RPMI8226 (cell line): ENCODE measurements at regions not wholly inside any gene's neighbourhood (a gene's known extent, or its start where the extent isn't known, plus 50 kb on each side); places are given as distances from the start of the nearest gene placed in this dataset.

ENCODE experiments used
- DNase-seq: peaks from one replicate; pipeline ENCODE4 v3.0.0-alpha.2; 2015

- DNase-seq = no peak
These were observed 948.3 kb downstream of the SLITRK1 start for GRCh38 chr13:82934000-82934399.

DNA sequence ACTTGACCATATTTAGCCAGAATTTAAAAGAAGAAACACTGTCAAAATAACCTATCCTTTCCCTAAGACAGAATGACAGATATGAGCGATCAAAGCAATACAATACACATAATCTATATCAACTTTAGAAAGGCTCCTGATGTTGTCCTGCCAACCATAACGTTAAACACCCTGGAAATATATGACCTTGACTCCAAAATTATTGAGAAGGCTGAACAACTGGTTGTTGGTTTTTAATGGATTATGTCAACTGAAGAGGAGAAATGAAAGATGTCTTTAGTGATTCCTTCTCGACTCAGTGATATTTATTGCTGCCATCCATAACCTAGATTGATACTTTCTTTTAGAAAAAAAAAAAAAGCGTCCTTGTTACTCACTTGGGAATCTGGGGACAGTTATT is 957.2 kb downstream of the SLITRK1 start:
- DNase-seq = no peak

GRCh38 chr13:82917984-82918383 is 964.3 kb downstream of the SLITRK1 start:
- DNase-seq = no peak

- DNase-seq = no peak
These were observed 969.7 kb downstream of the SLITRK1 start for GRCh38 chr13:82912564-82912963.

DNA sequence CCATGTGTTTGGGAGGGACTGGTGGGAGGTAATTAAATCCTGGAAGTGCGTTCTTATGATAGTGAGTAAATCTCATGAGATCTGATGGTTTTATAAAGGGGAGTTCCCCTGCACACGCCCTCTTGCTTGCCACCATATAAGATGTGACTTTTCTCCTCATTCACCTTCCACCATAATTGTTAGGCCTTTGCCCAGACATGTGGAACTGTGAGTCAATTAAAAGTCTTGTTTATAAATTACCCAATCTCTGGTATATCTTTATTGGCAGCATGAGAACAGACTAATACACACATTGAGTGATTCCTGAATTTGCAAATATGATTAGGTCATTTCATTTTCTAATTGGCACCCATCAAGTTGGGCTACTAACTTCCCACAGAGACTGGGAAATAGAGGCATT is 977.2 kb downstream of the SLITRK1 start:
- DNase-seq = no peak

GRCh38 chr13:82900453-82900852 is 981.8 kb downstream of the SLITRK1 start:
- no peak for DNase-seq

- no peak for DNase-seq
These were observed 983.7 kb downstream of the SLITRK1 start for GRCh38 chr13:82898586-82898985.

DNA sequence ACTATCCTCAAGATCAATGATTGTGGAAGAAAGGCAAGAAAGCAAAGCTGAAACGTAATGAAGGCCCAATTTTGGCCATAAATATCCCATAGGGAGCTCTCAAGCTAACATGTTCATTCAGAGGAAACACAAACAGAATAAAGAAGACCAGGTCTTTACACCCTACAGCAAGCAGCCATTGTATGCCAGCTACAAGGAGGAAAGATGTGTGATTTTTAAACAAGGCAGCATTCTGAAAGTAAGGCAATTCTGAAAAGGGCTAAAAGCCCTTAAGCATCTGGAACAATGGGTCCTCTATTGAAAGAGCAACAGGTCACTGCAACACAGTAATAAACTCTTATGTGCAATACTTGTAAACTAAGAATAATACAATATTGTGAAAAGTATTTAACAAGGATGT is 1002.4 kb downstream of the SLITRK1 start:
- DNase-seq = no peak

- no peak for DNase-seq
These were observed 1003.7 kb downstream of the SLITRK1 start for GRCh38 chr13:82878536-82878935.

DNA sequence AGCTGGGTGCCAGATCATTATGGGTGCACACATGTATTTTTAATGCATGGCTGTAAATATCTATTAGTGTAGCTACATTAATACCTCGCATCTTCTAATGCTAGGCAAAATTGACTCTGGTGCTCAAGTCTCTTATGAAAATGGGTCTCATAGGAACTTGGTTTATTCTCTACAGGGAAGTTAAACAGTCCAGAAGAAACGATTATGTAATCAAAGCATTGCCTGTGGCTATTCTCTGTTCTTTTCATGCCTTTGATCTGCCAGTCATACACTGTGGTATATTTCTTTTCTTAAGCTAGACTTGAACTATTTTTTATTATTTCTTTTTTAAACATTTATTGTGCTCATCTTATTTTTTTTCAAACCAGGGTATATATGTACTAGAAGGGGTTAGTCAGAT is 1015.0 kb downstream of the SLITRK1 start:
- no peak for DNase-seq

GRCh38 chr13:82850644-82851043 is 1031.6 kb downstream of the SLITRK1 start:
- no peak for DNase-seq

DNA sequence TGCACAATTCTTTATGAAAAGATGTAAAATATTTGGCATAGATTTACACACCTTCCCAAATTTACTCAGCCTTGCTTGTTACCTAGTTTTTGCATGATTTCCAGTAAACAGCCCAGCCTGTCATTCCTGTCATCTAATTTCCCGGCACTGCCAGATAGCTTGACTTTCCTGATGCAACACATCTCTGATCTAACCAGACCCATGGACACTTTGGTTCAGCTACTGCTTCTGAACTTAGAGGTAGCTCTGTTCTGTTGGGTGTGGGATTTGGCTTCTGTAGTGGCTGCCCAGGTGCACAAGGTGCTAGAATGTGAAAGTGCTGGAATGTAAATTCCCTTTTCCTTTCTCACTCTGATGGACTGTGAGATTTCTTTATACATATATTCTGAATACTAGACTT is 1033.5 kb downstream of the SLITRK1 start:
- no peak for DNase-seq

- DNase-seq = no peak
These were observed 1034.7 kb downstream of the SLITRK1 start for GRCh38 chr13:82847595-82847994.

DNA sequence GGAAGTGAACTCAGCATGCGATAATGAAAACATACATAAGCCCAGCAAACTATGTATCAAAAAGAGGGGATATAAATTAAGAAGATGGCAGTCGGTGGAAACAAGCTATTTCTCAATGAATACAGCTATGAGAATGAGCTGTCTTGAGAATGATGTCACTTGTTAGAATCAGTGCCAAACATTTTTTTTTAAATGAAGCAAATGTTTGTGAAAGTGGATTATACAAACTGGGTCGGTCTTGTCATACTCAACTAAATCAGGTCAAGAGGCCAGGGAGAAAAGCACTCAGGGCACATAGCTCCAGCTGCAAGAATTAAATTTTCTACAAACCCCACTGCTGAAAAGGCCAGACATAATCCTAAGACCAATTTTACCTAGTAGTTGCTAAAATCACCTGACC is 1048.4 kb downstream of the SLITRK1 start:
- no peak for DNase-seq

- no peak for DNase-seq
These were observed 1053.2 kb downstream of the SLITRK1 start for GRCh38 chr13:82829040-82829439.

- no peak for DNase-seq
These were observed 1054.5 kb downstream of the SLITRK1 start for GRCh38 chr13:82827724-82828123.

DNA sequence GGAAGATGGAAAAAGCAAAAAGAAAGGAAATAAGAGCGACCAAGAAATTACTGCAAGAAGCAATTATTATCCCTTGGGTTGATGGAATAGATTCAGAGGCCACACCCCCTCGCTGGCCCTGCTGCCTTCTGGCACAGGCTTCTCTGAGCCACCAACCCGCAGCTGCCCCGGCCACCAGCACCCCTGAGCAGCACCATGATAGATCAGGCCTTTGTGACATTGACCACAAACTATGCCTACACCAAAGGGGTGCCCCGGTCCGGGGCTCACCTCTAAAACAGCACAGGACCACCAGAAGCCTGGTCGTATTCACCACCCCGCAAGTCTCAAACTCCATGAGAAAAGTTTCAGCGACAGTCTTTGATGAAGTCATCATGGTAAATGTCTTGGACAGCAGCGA is 1059.3 kb downstream of the SLITRK1 start:
- DNase-seq = no peak

GRCh38 chr13:82817133-82817532 is 1065.1 kb downstream of the SLITRK1 start:
- no peak for DNase-seq

GRCh38 chr13:82815791-82816190 is 1066.5 kb downstream of the SLITRK1 start:
- DNase-seq = no peak

- DNase-seq = no peak
These were observed 1078.9 kb downstream of the SLITRK1 start for GRCh38 chr13:82803341-82803740.

DNA sequence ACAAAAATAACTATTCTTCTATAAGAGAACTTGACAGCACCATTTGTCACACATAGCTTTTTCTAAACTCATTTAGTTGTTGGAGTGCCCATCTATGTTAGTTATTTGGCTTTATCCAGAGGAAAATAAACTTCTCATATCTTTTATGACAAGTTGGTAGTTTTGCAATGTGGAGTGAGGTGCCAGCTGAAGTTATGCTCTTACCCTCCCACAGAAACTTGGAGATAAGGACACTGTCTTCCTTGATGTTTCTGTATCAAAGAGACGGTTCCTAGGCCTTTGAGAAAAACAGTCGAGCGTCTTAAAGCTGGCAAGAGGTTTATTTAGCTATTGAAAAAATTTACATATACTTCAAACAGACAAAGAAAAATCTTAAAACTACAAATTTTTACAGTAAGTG is 1079.7 kb downstream of the SLITRK1 start:
- DNase-seq = no peak

- DNase-seq = no peak
These were observed 1081.9 kb downstream of the SLITRK1 start for GRCh38 chr13:82800391-82800790.

GRCh38 chr13:82797876-82798275 is 1084.4 kb downstream of the SLITRK1 start:
- DNase-seq = no peak

DNA sequence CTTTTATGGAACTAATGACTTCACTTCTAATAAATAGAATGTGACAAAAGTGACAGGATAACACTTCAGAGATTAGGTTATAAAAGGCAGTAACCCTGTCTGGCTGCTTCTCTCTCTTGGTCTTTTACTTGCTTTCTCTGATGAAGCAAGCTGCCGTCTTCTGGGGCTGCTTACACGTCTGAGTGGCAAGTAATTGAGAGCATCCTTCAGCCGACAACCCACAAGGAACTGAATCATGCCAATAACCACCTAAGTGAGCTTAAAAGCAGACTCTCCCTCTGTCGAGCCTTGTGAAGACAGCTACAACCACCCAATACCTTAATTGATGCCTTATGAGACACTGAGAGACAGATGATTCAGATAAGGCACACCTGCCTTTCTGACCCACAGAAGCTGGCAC is 1091.2 kb downstream of the SLITRK1 start:
- DNase-seq = no peak

DNA sequence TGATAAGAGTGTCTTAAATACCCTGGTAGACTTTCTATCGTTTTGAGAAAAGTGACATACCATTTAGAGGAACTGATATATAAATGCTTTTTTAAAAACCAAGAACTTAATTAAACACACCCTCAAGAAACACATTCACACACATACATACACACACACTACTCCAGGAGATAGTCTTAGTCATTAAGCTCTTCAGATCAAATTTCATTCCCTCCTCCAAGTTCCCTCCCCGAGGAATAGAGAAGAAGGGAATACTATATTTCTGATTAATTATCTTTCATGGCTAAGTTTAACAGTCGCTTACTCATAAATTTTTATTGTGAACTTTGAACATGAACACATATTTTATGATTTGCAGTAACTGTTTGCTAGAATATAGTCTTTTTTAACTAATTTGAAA is 1109.5 kb downstream of the SLITRK1 start:
- DNase-seq = no peak

- no peak for DNase-seq
These were observed 1115.4 kb downstream of the SLITRK1 start for GRCh38 chr13:82766732-82767321.
